Iris pigment epithelial cell (primary cell): ENCODE measurements at regions not wholly inside any gene's neighbourhood (a gene's known extent, or its start where the extent isn't known, plus 50 kb on each side); places are given as distances from the start of the nearest gene placed in this dataset.
A peak's percentile ranks its signal among the peaks of the same experiment; 100 is the strongest.

Source experiments
- DNase-seq: peaks from one replicate; pipeline ENCODE4 v3.0.0-alpha.2; 2011; ENCODE audit warnings: low read depth

- DNase-seq: peak; percentile 94
Observed at GRCh38 chr17:81345228-81346089, 49.8 kb upstream of the BAHCC1 start.
